RPMI8226 (cell line): ENCODE measurements at regions not wholly inside any gene's neighbourhood (a gene's known extent, or its start where the extent isn't known, plus 50 kb on each side); places are given as distances from the start of the nearest gene placed in this dataset.
"Not testable (repeated sequence)": the region's sequence is repeated elsewhere in the genome, so short reads cannot be mapped to it uniquely, and the experiment has no call there.

Experiments used
- DNase-seq: peaks from one replicate; pipeline ENCODE4 v3.0.0-alpha.2; 2015

DNA sequence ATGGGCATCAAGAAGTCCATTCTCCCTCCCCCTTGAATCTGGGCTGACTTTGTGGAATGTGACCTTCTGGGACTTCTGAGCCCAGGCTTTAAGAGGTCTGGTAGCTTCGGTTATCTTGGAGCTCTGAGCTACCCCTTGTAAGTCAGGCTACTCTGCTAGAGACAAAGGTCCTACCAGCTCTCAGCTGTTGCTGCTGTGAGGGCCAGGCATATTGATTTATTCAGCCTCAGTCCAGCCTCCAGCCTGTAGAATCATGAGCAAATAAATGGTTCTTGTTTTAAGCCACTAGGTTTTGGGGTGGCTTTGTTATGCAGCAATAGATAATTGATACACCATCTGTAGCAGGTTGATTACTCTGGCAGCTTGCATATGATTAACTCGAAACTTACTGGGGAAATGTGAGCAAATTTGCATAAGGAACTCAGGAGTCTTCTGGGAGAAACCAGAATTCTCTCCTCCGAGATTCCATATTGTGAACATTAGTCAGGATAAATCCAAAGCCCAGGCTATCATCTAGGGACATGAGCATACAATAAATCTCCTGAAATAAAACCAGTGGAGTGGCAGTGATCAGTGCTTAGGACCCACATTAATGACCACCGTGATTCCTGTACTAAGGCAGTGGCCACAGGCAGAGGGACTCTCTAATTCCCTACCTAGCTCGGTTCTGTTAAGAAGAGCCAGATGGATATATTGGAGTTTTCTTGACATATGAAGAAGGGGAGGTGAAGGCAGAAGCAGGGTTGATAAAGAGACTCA lies 336.1 kb downstream of the CDC5L start:
- DNase-seq: no peak

DNA sequence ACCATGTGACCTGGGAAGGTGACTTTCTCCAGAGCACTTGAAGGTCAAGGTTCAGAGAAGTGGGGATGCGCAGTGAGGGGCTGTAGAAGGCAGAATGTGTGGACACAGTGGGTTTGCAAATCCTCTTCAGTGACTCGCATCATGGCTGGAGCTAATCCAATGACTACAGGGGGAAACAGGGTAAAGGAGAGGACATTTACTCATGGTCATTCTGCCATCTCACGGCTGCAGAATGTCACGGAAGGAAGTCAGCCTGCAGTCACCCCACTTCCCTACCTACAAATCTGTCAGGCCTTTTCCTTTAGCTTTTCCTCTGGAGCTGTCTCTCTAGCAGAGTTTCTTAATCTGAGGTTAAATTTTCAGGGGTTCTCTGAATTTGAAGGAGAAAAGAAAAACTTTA lies 337.6 kb downstream of the CDC5L start:
- DNase-seq: no peak

DNA sequence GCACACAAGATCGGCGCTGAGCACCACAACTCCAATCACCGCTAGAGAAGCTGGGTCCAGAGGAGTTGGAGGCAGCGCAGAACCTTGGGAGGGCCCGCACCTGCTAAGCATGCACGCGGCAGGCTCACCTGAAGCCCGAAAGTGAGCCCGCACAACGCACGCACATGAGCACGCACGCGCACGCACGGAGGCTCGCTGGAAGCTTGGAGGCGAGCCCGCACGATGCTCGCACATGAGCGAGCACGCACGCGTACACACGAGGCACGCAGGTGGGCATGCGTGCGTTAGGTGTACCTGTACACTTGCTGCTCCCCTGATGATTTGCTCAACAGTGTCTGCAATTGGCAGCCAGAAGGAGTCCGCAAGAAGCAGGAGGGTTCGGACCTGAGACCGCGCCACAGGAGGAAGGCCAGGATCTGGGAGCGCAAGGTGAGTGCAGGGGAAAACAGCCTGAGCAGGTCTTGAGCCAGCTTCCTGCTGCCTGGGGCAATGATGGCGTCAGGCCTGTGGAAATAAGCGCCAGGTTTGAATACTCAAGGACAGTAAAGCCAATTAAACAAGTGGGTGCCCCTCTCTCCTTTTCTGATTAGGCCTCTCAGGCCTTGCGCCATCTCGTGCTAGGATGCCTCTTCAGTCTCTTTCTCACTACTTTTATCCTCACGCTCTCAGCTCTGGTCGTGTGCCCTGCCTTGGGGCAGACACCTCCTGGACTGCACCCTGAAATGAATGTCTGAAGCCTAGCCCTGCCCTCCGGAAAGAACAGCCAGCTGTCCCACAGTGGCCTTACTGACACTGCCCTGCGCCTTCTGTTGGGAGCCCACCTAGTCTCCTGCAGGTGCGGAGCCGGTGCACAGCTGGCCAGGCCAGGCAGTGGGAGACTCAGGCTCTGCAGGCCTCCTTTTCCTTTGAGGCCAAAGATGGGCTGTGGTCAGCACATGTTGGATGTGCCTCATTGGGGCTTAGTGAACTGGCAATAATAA lies 340.4 kb downstream of the CDC5L start:
- DNase-seq: no peak

DNA sequence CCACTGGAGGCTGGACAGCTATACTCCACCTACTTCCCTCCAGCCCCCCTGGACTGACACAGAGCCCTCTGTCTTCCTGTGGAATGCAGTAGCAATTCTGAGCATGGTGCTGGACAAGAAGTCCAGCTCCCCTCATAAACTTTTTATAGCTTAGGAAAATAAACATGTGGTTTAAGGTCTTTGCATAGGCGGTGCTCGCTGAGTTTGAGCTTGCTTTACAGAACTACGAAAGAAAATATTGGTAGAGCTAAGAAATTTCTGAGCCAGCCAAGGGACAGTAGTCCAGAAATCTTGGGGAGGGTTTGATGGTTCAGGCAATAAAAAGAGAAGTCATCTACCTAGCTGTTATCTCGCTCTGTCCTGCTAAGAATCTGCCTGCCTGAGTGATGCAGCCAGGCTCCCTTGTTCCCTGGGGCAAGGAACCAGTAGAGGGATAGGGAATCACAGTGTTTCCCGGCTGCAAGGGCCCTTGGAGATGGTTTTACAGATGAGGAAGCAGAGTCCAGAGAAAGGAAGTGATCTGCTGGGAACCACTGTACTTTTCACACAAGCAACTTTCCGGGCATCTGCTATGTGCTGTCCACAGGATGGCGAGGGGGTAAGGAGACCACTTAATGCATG lies 343.4 kb downstream of the CDC5L start:
- DNase-seq: no peak

DNA sequence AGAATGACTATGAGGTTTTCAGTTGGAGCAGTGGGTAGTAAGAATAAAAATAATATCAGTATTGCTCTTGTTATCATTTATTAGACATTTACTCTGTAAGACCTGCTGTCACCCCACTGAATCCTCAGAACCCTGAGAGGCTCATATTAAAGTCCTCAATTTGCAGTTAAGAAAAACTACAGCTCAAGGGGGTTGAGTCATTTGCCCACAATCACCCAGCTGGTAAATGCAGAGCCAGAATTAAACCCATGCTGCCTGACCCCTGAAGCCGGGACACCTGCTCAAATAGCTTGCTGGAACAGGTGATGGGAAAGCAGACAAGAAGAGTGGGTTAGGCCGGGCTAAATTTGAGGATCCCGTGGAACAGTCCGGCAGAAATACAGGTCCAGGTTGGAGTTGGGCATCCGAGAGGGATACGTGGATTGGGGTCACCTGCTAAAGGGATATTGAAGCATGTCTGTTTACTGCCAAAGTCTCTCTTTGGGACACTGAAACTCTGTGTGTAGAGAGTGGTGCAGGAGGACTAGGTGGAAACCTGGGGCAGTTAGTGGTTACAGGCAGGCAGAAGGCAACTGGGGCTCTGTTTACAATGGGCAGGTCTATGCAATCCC lies 344.1 kb downstream of the CDC5L start:
- no peak for DNase-seq

DNA sequence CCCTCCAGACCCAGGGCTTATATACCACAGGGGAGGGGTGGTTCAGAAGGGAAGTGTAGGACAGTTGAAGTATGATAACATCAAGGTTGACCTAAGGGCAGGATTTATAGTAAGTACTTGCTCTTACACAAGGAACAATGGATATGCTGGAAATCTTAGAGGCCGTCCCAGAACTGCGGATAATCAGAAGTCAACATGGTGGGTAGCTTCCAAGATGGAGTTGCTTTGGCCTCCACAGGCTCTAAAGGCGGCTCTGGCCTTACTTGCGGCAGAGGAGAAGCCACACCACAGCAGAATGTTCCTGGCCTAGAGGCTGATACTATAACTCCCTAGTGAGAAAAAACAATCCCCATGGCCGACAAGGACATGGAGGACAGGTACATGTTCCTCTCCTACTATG lies 344.7 kb downstream of the CDC5L start:
- no peak for DNase-seq

DNA sequence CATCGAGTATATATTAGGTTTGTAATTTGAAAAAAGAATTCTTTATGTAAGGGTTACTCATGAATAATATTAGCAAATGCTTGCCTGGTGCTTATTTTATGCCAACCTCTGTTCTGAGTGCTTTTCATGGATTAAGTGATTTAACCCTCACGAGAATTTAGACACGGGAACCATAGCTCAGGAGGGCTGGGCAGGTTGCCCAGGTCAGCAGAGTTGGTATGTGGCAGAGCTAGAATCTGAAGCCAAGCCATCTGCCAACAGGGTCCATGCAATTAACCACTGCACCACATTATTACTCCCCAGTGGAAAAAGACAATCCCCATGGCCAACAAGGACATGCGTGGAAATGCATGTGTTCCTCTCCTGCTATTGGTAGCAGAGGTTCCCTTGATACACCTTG lies 345.6 kb downstream of the CDC5L start:
- no peak for DNase-seq

DNA sequence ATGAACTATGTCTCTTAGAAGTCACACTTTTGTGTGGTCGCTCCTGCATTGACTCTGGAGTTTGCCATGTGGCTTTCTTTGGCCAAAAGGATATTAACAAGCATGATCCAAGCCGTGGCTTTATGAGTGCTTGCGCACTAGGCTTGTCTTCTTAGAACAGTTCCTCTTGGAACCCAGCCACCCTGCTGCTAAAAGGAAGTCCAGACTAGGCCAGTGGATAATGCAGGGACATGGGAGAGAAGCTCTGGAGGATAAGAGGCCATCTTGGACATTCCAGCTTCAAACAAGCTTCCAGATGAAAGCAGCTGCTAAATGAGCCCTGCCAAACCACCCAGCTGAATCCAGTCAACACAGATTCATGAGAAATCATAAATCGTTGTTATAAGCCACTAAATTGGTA lies 346.4 kb downstream of the CDC5L start:
- DNase-seq: no peak

DNA sequence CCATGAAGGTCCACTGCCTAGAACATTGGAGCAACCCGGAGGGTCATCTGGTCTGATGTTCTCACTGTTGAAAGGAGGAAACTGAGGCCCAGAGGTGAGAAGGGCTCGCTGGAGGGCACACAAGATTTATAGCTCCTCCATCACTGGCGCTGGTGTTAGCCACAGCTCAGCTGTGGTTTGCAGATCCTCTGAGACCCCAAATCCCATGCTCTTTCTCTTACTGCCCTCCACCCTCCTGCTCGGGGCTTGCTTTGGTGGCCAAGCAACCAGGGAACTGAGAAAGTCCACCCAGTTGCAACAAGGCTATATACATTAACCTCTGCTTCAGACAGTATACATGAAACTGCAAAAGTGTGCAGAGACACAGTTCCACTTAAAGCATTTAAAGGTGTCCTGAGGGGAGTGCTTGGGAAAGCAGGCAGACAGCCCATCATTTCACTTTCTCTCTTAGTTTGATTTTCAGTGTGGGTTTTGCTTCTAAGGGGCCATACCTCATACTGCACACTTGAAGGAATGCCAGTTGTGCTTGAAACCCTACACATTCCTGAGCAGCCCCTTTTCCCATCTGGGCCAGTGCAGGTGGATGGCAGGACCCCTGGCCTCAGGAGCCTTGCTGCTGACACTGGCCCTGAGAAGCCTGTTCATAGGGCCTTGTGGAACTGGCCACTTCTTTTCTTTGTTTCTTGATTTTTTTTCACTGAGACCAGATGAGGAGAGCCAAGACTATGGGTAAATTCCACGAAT lies 347.6 kb downstream of the CDC5L start:
- DNase-seq: no peak

DNA sequence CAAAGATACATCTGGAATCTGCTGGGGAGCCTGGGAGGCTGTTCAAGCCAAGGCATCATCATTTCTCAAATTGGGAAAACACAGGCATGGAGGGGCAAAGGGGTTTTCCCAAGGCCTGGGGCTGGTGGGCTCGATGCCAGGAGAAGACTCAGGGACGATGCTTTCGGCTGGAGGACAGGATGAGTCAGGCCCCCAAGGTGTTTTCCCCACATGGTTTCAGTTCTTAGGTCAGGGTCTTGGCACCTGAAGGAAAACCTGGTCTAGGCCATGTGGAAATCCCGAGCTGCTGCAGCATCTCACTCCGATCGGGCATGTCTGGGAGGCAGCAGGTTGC lies 348.1 kb downstream of the CDC5L start:
- DNase-seq: no peak

DNA sequence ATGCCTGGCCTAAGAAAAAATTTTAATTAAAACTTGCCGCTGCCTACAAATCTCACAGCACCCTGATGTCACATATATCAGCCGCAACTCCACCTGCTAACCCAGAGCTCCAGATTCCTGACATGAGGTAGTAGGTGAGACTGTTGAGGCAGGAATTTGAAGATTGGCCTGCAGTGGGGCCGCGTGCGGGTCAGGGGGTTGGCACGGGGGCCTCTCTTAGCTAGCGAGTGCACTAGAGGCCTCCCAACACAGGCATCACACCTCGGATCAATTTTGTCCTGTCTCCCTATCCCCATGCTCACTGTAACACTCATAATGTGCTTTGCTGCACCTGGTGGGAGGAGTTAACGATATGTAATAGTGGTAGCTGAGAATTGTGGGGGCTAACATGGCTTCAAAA lies 349.8 kb downstream of the CDC5L start:
- DNase-seq: no peak

DNA sequence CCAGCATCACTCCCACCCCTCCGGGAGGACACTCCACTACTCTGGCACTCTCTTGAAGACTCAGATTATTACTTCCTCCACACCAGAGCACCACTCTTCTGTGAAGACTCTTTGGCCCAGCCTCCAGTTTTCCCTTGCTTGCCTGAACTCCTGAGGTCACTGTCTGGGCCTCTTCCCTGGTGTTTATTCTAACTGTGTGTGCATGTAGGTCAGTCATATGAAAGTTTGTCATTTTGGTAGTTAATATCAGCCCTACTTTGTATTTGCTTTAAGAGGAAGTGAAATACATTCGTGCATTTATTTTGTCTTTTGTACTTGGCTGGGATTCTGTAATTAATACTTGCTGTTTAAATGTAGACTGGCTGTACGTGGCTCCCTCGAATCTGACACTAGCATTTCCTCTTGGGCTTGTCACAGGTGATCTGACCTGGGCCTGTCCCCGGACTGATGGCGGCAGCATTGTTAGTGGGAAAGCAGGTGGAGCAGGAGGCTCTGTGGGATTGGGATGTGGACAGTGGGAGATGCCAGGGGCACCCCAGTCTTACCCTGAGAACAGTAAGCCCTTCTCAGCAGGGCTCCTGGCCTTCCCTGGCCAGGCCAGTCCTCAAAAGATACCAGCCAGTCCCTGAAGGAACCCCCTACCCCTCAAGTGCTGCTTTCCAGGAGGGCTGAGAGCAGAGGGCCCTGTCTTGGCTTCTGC lies 350.5 kb downstream of the CDC5L start:
- DNase-seq: no peak

DNA sequence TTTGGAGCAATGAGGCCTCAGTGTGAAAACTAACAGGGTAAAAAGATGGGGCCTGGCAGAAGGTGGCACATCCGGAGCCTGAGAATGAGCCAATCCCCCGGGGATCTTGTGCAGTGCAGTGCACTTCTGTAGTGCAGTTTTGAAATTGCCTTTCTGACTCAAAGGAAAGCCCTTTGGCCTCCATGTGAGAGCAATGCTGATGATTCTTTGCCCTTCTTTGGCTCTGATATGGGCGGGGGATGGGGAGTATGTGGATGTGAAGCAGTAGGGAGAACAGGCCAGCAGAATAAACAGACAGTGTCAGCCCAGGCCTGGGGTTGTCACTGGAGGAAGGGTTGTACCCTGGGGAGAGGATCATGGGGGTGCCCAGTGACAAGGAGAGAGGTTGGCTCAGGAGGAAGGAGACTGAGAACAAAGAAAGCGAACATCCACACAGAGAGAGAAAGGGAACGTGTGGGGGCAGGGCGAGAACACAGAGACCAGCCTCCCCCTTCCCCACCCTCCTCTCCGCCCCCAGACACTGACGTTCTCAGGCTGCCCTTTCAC lies 351.2 kb downstream of the CDC5L start:
- no peak for DNase-seq

DNA sequence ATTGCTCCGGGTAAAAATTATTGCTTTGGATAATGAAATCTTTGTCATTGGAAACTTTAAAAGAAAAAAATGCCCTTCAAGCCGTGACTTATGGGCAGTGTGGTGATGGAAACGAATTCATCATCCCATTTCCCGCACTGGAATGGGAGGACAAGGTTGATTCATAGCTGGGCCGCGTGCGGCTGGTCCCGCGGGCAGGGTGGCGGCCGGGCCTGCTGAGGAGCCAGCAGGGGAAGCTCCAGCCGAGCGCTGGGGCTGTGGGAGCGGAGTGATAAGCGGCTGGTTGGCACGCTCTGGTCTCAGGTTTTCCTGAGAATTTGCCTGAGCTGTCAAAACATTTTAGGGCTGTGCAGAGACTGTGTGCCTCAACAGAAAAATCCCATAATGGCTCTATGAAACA lies 351.7 kb downstream of the CDC5L start:
- DNase-seq: no peak

DNA sequence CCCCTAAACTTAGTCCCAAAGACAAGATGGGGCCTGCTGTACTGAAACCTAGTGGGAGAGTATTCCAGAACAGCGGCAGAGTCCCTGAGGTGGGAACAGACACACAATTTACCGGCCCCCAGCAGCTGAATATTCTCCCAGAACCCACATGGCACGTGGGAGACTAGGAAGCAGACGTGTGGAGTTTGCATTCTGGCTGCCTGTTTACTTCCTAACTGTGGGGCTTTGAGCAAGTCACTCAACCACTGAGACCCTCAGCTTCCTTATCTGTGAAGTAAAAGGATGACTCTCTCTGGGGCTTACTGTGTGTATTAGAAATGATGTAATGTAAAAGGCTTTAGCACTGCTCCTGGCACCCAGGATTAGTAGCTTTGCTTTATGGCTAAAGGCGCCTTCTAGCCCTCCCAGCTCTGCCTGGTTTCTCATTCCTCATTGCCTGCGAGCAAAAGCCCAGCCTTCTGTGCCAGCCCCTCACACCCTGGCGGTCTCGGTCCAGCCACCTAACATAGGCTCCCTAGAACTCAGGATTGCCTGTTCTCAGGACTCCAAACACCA lies 353.1 kb downstream of the CDC5L start:
- no peak for DNase-seq

DNA sequence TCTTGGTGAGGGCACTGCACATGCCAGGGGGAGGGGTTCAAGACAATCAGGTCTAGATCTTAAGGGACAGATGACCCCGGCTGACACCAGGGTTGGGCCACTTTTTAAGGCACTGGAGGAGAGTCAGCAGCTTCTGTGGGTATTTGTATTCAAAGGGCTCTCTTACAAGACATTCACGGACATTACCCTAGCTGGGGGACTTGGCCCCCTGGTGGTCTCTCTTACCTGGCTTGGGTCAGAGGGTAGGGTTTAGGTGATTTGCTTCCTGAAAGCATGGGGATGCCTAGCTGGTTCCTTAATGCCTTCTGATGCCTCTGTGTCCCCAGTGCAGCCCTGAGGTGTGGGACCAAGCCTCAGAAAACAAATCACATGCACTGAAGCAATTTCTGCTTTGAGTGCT lies 354.7 kb downstream of the CDC5L start:
- no peak for DNase-seq

DNA sequence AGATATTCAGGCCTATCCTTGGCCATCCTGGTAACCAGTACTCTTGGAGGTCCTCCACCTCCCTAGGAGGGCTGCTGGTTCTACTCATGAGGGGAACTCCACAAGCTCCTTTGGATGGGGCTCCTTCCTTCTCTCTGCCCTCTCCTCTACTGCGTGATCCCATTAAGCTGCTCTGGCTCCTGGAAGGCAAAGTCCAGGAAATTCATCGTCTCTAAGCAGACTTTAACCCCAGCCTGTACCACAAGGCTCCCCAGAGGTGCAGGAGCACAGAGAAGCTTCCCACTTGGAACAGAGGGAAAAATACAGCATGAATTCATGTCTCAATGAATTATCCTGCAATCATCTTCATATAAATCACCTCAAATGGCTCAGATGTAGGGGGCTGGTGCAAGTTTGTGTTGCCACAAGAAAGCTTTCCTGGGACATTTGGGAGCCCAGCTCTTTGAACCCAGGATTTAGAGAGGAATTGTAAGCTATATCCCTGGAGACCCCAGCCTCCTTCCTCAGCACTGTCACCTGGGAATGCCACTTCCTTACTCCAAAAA lies 355.4 kb downstream of the CDC5L start:
- DNase-seq: no peak

DNA sequence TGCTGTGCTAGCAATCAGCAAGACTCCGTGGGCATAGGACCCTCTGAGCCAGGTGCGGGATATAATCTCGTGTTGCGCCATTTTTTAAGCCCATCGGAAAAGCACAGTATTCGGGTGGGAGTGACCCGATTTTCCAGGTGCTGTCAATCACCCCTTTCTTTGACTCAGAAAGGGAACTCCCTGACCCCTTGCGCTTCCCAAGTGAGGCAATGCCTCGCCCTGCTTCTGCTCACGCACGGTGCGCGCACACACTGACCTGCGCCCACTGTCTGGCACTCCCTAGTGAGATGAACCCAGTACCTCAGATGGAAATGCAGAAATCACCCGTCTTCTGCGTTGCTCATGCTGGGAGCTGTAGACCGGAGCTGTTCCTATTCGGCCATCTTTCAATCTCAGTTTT lies 372.6 kb downstream of the CDC5L start:
- not testable (repeated sequence) for DNase-seq

DNA sequence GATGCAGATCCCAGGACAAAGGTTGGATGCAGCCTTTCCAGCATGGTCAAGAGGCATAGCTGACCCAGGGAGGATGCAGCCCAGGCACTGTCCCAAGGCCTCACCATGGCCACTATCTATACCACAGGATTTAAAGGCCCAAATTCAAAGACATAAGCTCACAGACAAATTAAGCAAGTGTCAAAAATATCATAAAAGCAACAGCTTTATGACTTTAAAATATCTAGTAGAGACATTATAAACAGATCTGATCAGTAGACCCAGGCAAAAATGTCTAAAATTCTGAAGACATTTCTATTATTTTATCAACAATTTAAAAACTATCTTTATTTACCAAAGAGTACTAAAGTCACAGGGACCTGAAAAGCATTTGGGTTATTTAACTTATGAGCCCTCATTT lies 373.5 kb downstream of the CDC5L start:
- DNase-seq: no peak

DNA sequence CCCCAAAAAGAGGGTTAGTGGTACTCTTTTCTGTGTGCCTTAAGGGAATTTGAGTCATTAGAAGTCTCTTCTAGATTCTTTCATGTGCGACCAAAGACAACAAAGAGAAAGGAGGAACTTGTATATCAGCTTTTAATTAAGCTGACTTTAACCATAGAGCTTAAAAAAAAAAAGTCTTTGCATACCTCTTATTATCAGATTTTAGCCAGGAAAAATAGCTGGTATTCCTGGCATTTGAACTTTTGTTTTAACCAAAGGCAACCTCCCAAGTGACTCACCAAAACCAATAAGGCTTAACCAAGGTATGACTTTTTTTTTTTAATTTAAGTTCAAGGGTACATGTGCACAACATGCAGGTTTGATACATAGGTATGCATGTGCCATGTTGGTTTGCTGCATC lies 375.0 kb downstream of the CDC5L start:
- no peak for DNase-seq
